GM19025 (cell line): ENCODE measurements at regions not wholly inside any gene's neighbourhood (a gene's known extent, or its start where the extent isn't known, plus 50 kb on each side); places are given as distances from the start of the nearest gene placed in this dataset.
"Not testable (repeated sequence)": the region's sequence is repeated elsewhere in the genome, so short reads cannot be mapped to it uniquely, and the experiment has no call there.

Experiments used
- ATAC-seq: cut with Tn5 transposase; IDR thresholded peaks from one replicate; pipeline ENCODE4 v1.9.1; 2021; ENCODE audit warnings: mild to moderate bottlenecking, low read depth, moderate library complexity; ENCODE audit not compliant: unreplicated experiment

- no peak for ATAC-seq
These were observed 126.7 kb downstream of the FOXB1 start for GRCh38 chr15:60130821-60131220.

- ATAC-seq: no peak
These were observed 130.5 kb downstream of the FOXB1 start for GRCh38 chr15:60134609-60135008.

- ATAC-seq: no peak
These were observed 131.8 kb downstream of the FOXB1 start for GRCh38 chr15:60135961-60136360.

- no peak for ATAC-seq
These were observed 133.7 kb downstream of the FOXB1 start for GRCh38 chr15:60137711-60138396.

- no peak for ATAC-seq
These were observed 134.4 kb downstream of the FOXB1 start for GRCh38 chr15:60138397-60138968.

GRCh38 chr15:60152386-60152785 is 148.3 kb downstream of the FOXB1 start:
- no peak for ATAC-seq

- no peak for ATAC-seq
These were observed 150.7 kb downstream of the FOXB1 start for GRCh38 chr15:60154764-60155325.

- no peak for ATAC-seq
These were observed 151.6 kb downstream of the FOXB1 start for GRCh38 chr15:60155661-60156060.

GRCh38 chr15:60160909-60161308 is 156.8 kb downstream of the FOXB1 start:
- no peak for ATAC-seq

- ATAC-seq: no peak
These were observed 157.6 kb downstream of the FOXB1 start for GRCh38 chr15:60161704-60162103.

GRCh38 chr15:60162251-60162967 is 158.3 kb downstream of the FOXB1 start:
- no peak for ATAC-seq

- no peak for ATAC-seq
These were observed 158.9 kb downstream of the FOXB1 start for GRCh38 chr15:60162968-60163355.

GRCh38 chr15:60165111-60165510 is 161.0 kb downstream of the FOXB1 start:
- no peak for ATAC-seq

GRCh38 chr15:60172143-60172542 is 168.0 kb downstream of the FOXB1 start:
- no peak for ATAC-seq

- ATAC-seq: no peak
These were observed 175.8 kb downstream of the FOXB1 start for GRCh38 chr15:60179786-60180391.

- not testable (repeated sequence) for ATAC-seq
These were observed 177.8 kb downstream of the FOXB1 start for GRCh38 chr15:60181957-60182356.

GRCh38 chr15:60183366-60183765 is 179.3 kb downstream of the FOXB1 start:
- ATAC-seq: no peak

- no peak for ATAC-seq
These were observed 180.5 kb downstream of the FOXB1 start for GRCh38 chr15:60184579-60184978.

- no peak for ATAC-seq
These were observed 186.9 kb downstream of the FOXB1 start for GRCh38 chr15:60191016-60191415.

GRCh38 chr15:60191821-60192220 is 187.7 kb downstream of the FOXB1 start:
- ATAC-seq: no peak

GRCh38 chr15:60195611-60196010 is 191.5 kb downstream of the FOXB1 start:
- no peak for ATAC-seq
